Middle frontal gyrus (tissue), 1 donor: ENCODE measurements at regions not wholly inside any gene's neighbourhood (a gene's known extent, or its start where the extent isn't known, plus 50 kb on each side); places are given as distances from the start of the nearest gene placed in this dataset.

ENCODE experiments used
- DNase-seq: peaks from one replicate; pipeline ENCODE4 v3.0.0-alpha.2; 2015; ENCODE audit warnings: low spot score; ENCODE audit errors: extremely low spot score

DNA sequence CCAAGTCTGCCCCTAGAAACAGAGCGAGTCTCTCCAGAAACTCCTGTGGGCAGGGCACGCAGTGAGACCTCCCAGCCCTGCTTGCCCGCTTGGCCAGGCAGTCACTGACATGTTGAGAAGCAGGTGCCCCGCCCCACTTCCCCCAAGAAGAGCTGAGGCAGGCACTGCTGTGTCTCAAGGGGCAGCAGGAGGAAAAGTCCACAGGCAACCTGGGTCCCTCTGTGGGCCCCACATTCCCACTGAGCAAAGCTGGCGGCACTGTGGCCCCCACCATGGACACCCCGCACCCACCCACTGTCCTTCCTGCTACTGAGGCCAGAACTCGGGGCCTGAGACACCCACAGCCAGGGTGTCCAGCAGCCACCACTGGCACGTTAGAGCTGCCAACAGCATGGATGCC, 137.3 kb upstream of the NKX1-1 start:
- DNase-seq: no peak

DNA sequence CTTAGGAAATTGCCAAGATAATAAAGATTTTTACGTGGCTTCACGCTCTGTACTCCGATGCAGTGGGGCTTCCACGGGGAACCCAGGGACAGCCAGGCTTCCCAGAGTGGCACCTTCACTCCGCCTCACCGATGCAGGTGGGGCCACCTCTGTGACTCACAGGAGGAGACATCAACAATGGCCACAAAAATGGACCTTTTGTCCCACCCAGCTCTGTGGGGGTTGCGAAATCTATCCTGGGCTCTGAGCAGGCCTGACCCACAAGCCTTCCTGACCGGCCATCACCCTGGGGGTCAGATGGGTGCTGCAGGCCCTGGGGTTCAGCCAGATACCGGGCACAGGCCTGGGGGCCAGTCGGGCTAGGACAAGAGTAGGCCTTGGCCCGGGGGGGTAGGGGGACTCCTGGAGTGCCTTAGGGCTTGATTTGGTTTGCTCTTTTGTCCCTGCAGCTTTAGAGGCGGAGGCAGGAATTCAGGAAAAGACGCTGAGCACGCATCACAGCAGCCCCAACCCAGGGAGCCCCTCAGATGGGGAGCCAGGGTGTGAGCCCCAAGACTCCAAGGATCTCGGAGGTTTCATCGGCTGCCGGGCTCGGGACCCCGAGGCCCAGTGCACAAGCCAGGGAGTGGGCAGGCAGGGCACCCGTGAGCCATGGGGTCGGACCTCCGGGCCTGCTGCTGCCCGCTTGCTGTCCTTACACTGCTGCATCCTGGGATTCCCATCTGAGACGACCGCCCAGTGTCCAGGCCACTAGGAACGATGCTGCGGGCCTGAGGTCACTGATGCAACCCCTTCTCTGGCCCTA, 136.5 kb upstream of the NKX1-1 start:
- no peak for DNase-seq

DNA sequence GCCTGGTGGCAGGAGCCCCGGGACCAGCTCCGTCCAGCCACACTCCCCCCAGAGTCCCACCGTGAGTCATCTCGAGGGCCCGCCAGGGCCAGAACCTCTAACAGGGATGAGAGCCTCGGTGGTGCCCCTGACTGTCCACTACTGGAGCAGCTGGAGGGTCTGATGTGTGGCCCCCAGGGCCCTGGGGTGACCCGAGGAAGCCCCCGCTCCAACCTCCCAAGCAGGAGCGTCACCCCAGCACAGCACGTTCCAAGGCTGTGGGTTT, 135.9 kb upstream of the NKX1-1 start:
- DNase-seq: no peak

DNA sequence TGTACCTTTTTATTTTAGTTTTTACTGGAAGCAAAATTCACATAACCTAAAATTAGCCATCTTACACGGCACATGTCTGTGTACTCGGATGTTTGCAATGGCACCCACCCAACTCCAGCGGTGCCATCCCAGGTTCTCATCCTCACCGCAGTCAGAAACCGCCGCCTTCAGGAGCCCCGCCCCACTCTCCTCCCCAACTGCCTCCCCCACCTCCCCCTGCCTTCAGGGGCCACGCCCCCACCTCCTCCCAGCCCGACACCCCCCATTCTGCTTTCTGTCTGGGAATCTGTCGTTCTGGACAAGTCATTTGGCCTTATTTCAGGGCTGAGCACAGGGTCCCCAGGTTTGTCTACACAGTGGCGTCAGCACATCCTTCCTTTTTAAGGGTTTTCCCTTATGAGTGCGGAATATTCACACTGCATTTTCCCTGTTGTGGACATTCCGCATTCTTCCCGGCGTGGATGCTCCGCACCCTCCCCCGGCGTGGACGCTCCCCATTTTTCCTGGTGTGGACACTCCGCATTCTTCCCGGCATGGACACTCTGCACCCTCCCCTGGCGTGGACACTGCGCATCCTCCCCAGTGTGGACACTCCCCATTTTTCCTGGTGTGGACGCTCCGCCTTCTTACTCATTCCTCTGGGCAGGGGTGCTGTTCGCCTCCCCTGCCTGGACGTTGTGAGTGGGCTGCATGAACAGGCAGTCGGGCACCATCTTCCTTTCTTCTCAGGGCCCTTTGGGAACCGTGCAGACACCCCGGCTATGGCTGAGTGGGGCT, 135.4 kb upstream of the NKX1-1 start:
- no peak for DNase-seq

DNA sequence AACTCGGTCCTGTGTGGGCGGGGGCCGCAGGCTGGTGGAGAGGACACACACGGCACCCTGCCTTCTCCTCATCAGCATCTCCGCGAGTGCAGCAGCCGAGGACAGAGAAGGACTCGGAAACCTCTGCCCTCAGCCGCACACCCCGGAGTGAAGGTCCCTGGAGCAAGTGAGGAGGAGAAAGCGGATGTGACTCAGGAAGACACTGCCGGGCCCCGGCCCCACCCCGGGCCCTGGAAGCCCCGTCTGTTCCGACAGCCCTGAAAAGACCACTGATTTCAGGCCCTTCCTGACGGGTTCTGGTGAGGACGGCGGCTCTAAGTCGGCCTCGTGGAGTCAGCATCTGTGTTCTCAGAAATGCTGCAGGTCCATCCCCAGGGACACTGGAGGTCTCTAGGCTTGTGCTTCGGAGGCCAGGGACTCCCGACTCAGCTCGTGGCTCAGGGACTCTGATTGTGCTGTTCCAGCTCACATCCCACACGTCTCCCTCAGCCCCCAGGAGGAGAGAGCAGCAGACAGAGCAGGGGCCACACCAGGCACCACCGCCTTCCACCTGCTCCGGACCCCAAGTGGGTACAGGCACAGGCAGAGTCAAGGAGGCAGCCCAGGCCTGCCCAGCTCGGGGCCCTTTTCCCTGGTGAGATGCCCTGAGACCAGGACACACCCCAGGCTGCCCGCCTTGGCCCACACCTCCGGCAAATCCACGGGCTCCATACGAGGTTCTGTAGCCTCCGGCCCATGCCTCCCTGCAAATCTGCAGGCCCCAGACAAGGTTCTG, 134.5 kb upstream of the NKX1-1 start:
- no peak for DNase-seq

DNA sequence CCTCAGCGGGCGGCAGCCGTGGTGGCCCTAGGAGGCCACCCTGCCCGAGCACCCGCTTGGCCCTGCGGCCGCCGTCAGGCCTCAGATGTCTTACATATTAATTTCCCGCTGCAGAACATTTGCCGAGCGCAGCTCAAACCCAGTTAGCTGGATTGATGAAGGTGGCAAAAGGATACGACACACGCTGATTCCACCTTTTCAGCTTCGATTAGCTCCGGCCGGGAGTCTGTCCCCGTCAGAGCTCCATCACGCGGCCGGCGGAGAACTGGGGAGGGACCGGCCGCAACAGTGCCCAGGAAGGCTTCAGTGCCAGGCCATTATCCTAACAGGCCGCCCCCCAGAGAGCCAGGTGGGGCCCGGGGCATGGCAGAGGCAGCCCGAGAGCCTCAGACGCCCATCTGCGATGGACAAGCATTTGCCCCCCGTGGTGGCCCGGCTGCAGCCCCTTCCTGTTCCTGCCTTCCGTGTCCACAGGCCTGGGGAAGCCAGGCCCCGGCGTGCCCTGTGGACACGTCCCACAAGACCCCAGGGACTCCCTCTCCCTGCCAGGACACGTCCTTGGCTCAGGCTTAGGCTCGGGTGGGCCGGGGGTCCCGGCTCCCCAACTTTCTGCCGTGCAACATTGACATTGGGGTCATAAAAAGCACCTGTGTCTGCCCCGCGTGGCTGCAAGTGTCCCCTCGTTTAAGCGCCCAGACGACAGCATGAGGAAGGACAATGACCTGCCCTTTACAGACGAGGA, 133.8 kb upstream of the NKX1-1 start:
- DNase-seq: no peak

DNA sequence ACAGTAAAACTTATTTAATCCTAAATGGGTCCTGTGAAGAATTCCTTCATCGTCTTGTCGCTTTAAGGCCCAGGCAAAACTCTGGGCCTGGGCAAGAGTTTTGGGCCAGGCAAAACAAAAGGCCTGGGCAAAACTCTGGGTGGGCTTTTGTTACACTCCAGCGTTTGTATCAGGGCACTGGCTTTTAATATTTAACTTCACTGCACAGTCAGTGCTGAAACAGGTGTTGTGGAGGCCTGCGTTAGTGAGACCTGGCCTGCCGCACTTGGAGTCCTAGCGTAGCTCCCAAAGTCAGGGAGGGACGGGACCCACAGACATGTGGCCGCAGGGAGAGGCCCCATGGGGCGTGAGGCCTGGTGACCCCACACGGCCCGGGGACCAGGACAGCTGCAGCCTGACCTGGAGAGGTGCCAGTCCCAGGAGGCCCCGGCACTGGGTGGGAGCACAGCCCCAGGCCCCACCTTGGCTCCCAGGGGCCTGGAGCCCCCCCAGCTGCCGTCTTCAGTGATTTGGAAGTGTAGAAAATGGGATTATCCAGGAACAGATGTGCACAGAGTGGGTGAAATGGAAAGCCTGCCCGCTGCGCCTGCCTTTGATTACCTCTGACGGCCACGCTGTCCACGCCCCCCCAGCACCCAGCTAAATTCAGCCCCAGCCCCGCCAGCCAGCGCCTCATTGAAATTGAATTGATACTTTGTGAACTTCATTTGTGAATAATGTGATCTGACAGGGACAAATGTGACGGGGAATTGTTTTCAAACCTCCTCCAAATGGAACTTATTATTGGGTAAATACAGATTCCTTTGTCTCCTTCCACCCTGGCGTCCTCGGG, 132.9 kb upstream of the NKX1-1 start:
- no peak for DNase-seq

DNA sequence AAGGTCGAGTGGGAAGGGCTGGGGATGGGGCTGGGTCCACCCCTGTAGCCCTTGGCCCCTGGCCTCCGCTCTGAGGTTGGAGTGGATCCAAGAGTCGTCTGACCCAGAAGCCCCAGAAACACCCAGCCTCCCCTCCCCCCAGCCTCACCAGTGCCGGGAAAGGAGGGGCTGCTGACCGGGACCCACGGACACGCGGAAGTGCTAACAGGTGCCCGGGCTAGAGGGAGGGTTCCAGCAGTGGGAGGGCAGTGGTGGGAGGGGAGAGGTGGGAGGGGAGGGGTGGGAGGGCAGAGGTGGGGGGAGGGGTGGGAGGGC, 131.8 kb upstream of the NKX1-1 start:
- DNase-seq: no peak

DNA sequence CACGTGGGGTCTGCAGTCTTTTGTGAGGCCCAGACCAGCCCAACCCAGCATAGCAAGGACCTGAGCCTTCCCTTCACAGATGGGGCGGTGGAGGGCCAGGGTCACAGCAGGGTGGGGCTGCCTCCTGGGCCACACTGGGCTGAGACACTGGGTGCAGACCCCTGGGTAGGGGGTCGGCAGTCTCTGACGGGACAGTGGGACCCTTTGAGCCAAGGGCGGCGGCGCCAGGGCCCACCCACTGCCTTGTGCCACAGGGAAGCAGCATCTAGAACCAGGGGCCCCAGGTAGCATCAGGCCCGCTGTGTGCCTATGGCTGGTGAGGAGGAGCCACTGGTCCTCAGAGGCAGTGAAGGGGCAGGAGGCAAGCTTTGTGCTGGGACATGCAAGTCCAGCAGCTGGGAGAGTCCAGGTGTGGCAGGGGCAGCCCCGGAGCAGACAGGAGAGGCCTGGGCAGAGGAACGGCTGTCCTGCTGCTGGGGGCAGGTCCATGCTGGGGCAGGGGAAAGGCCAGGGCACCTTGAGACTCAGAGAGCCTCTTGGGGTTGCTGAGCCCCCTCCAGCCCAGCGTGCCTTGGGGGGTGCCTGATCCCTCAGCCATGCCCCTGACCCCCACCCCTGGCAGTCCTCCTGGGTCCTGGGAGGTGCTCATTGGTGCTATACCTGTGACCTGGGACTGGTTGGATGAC, 131.3 kb upstream of the NKX1-1 start:
- no peak for DNase-seq

DNA sequence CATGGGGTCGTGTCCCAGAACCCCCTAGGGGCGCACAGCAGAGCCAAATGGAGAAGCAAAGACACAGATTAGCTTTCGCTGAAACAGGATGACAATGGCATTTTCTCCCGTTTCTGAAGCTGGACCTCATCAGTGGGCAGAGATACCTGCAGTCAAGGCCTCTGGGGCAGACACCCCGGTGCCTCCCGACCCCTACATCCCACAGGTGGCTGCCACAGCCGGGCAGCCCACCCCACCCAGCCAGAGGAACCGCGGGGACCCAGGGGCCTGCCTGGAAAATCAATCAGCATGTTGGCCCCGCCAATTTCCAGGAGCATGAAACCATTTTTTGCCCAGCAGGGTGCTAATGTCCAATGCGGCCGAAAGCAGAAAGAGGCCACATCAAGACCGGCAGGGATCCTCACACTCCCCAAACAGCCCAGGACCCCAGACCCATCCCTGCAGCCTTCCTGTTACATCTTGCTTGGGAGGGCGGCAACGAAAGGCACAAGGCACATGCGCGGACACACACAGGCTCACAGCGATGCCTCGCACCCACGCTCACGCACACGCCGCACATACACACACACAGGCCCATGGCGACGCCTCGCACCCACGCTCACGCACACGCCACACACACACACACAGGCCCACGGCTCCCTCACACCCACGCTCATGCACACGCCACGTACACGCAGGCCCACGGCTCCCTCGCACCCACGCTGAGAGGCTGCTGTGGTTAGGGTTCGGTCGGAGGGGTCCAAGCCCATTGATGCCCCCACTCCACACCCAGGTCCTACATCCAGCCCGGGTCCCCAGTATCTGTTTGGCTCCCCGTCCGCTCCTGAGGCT, 130.6 kb upstream of the NKX1-1 start:
- DNase-seq: no peak

DNA sequence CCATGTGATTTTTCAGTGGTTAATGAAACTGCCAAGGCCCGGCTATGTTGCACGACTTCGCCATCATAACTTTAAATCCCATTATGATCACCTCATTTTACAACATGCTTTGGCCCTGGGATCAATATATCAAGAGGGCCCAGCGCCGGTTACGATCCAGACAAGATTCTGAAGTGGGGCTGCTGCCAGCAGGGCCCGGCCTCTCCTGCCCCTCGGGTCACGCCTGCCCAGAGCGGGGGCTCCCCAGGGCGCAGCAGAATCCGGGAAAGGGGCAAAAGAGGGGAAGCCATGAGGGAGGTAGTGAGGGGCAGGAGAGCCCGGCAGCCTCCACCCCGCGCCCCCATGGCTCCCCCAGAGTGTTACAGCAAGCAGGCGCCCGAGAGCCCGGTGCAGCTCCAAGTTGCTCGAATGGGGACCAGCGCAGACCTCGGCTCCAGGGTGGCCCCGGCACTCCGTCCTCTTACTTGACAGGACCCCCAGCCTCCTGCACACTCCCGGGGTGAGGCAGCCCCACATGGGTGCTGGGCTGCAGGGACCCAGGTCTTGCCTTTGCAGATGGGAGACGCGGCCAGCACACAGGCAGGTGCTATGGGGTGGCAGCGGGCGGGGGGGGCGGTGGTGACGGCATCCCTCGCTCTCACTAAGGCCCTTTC, 129.8 kb upstream of the NKX1-1 start:
- DNase-seq: no peak

DNA sequence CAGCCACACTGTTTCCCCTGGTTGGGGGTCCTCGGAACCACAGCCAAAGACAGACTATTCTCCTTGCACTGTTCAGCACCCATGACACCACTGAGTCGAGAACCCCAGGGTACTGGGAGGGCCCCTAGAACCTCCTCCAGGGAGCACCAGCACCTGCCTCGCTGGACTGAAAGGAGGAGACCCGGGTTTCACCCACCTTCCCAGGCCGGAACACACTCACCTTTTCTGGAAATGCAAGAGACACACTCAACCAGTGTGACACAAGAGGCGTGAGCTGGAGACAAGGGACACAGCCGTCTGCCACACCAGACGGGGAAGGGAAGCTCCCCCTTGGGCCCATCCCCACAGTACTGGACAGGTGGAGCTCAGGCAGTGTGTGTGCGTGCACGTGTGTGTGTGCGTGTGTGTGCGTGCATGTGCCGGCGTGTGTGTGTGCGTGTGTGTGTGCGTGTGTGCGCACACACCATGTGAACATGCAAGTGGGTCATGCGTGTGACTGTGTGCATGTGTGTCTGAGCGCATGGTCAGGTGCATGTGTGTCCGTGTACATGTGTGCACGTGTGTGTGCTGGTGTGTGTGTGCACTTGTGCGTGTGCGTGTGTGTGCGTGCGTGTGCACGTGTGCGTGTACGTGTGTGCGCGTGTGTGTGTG, 128.8 kb upstream of the NKX1-1 start:
- DNase-seq: no peak

DNA sequence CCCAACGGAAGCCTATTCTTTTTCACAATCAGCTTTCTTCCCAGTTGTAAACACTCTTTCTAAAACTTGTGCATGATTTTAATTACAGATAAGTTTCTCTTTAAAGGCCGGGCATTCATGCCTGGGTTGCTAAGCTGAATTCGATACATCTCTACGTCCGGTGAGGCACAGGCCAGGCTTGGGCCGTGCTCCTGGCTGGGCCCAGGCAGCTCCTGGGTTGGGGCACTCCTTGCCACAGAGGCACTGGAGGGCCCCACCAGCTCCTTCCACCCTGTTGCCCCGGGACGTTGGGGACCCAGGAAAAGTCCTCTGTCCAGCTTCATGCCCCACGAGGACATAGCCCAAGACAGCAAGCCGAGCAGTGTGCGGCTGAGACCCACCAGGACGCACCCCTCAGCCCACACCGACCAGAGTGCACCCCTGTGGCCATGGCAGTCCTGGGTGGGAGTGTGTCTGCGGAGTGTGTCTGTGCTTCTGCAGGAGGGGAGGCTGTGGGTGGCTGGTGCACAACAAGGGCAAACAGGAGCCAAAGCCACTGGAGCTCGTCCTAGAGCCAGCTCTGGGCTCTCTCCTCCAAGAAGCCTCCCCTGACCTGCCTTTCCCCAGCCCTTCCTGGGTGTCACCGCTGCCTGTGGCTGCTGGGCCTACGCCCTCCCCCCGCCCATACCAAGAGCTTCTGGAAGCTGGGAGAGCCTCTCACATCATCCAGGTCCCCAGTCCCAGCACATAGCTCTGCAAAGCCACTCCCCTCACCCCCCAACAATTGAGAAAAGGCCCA, 128.0 kb upstream of the NKX1-1 start:
- no peak for DNase-seq

DNA sequence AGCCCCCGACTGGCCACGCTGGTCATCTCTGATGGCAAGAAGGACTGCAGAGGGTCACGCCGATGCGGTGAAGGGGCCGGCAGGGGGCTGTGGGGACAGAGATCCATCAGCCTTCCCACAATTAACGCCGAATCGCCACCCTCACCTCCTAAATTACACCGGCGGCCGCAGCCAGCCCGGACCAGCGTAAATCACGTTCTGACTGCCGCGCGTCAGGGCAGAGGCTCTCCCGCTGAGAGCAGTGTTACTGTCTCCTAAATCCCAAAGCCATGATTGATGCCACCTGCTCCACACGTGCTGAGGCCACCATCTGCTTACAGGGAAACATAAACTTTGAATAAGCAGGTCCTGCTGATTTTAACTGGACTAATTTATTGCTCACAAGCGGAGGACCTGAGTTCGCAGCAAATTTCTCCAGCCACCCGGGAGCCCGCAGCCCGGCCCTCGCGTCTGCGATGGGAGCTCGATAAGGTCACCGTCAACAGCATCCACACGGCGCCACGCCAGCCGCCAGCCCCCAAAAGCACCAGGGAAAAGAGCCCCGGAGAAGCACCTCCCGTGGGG, 127.3 kb upstream of the NKX1-1 start:
- no peak for DNase-seq

DNA sequence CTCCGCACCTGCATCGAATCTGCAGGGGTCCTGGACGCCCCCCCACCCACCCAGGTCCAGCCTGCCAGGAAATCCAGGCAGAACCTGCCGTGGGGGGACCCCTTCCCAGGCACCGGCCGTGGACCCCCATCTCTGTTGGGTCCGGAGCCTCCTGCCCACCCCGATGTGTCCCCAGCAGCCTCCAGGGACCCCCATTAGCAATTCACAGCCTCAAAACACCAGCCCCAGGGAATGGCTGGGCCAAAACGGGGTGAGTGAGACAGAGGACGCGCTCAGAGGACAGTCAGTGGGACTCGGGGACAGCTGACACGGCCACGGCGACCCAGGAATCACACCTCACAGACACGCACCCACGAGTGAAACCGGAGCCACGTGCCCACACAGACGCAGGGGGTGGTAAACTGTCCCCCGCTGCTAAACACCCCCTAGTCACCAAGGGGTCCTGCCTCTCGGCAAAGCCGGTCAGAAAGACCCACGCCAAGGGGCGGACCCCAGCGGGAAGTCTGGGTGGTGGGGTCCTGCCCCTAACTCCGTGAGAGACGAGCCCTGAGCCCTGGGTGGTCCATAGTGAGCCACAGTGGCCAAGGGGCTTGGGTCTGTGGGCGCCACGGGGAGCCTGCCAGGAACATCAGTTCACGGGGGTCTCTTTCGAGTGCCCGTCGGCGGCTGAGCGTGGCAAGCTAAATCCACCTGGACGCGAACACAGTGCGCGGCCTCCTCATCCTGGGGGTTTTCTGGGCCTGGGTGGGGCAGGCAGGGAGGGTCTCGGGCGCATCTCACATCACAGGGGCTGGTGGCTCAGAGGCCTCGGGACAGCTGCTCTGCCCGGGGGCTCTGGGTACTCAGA, 126.5 kb upstream of the NKX1-1 start:
- no peak for DNase-seq
